Colonic mucosa (tissue), 4 donors: ENCODE measurements at regions not wholly inside any gene's neighbourhood (a gene's known extent, or its start where the extent isn't known, plus 50 kb on each side); places are given as distances from the start of the nearest gene placed in this dataset.
A peak's percentile ranks its signal among the peaks of the same experiment; 100 is the strongest.

ENCODE experiments used
- DNase-seq: peaks from one replicate; pipeline ENCODE4 v3.0.0-alpha.2; 2020
- H3K27ac ChIP-seq: fragments of 200-600 bp; one replicate; pipeline ENCODE4 v1.8.0; 2021
- H3K27me3 ChIP-seq: fragments of 200-600 bp; one replicate; pipeline ENCODE4 v1.8.0; 2021
- H3K36me3 ChIP-seq: fragments of 200-600 bp; one replicate; pipeline ENCODE4 v1.8.0; 2021
- H3K4me1 ChIP-seq: fragments of 200-600 bp; one replicate; pipeline ENCODE4 v1.8.0; 2021; ENCODE audit warnings: mild to moderate bottlenecking
- H3K4me3 ChIP-seq: fragments of 200-600 bp; one replicate; pipeline ENCODE4 v1.8.0; 2021
- H3K9ac ChIP-seq, 2 donors: one replicate each; pipeline ENCODE4 v1.7.0; 2013; ENCODE audit warnings: control low read depth in 2 of 2, low read depth in 2 of 2, low read length in 2 of 2
- H3K9me3 ChIP-seq: fragments of 200-600 bp; one replicate; pipeline ENCODE4 v1.8.0; 2021
- intact Hi-C: fragments of 100-400 bp; cut with DNase I; formaldehyde crosslinking; loops from one replicate; pipeline ENCODE4 v1.14.1; 2022
- TF ChIP-seq, protein P1 (sequence below): fragments of 200-600 bp; IDR thresholded peaks from one replicate; pipeline ENCODE4 v1.8.0; 2022; ENCODE audit warnings: antibody characterized with exemption, mild to moderate bottlenecking
- donor health status: healthy.
- donor health status: DM: no; HTN: no; CAD: no.
- donor health status: DM: no; HTN: no; CAD: no.

DNA sequence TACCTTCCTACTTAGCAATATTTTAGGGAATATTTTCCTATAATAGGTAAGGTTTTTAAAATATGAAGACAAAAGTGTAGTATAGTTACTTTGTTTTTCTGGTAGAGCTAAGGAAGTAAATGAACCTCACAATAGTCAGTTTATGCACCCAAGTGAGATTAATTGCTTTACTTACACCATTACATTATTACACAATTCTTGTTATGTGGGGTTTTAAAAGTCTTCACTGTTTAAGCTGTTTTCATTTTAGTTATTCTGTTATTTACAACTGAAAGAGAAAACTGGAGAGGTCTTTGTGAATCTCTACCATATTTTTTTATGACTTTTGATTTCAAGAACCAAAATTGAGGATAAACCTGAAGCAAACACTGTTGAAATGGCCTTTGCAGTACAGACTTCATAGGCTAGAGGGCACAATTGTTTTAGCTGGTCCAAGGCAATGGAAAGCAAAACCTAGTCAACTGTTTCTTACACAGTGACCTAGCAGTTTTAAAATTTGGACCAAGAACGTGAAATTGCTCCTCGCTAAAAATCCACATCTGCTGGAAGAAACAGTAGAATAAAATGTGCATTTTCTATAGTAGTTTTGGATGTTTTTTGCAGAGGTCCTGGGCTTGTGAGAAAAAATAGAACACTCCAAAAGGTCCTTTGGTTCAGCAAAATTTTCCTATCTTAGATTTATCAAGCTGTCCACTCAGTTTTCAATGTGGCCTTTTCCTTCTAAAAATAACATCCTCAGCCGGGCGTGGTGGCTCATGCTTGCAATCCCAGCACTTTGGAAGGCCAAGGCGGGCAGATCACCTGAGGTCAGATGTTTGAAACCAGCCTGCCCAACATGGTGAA, 66.4 kb upstream of the FER start:
- H3K9me3 ChIP-seq = no peaks in the 10 kb centered on the region
- H3K27ac ChIP-seq = no peak overlapping the region
- intact Hi-C loops = no loop called here
- no peak overlapping the region for H3K9ac ChIP-seq
- no peaks in the 10 kb centered on the region for H3K4me1 ChIP-seq
- H3K4me3 ChIP-seq = no peak overlapping the region
- TF ChIP-seq, protein P1, sequence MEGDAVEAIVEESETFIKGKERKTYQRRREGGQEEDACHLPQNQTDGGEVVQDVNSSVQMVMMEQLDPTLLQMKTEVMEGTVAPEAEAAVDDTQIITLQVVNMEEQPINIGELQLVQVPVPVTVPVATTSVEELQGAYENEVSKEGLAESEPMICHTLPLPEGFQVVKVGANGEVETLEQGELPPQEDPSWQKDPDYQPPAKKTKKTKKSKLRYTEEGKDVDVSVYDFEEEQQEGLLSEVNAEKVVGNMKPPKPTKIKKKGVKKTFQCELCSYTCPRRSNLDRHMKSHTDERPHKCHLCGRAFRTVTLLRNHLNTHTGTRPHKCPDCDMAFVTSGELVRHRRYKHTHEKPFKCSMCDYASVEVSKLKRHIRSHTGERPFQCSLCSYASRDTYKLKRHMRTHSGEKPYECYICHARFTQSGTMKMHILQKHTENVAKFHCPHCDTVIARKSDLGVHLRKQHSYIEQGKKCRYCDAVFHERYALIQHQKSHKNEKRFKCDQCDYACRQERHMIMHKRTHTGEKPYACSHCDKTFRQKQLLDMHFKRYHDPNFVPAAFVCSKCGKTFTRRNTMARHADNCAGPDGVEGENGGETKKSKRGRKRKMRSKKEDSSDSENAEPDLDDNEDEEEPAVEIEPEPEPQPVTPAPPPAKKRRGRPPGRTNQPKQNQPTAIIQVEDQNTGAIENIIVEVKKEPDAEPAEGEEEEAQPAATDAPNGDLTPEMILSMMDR = peak; percentile 72
- no peaks in the 10 kb centered on the region for H3K36me3 ChIP-seq
- H3K27me3 ChIP-seq = no peaks in the 10 kb centered on the region
- peak; percentile 53 for DNase-seq

DNA sequence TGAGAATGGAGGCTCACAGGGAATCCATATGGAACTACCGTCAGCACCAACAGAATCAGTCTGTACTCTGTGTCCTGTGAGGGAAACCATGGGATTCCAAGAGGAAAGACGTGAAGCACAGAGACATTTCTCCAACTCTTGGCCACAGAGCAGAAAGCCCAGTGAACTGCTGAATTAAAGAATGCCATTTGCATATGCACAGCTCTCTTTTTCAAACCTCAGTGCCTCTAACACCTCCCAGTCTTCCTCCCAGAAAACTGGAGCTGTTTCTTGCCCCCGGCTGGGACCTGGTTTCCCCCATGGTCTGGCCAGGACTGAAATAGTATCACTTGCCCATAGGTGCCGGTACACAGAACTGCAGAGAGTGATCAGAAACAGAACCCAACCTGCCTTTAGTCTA, 69.6 kb upstream of the FER start:
- no peaks in the 10 kb centered on the region for H3K4me1 ChIP-seq
- H3K27me3 ChIP-seq = no peaks in the 10 kb centered on the region
- H3K9ac ChIP-seq = no peak overlapping the region
- no peaks in the 10 kb centered on the region for H3K9me3 ChIP-seq
- DNase-seq = no peak
- TF ChIP-seq, protein P1 = no peak
- no peaks in the 10 kb centered on the region for H3K36me3 ChIP-seq
- H3K4me3 ChIP-seq = no peak overlapping the region
- intact Hi-C loops = loop anchor here (10.0 kb wide), 1 partner anchor 797 kb away; no protein-coding TSS in a partner anchor
- H3K27ac ChIP-seq = no peak overlapping the region

DNA sequence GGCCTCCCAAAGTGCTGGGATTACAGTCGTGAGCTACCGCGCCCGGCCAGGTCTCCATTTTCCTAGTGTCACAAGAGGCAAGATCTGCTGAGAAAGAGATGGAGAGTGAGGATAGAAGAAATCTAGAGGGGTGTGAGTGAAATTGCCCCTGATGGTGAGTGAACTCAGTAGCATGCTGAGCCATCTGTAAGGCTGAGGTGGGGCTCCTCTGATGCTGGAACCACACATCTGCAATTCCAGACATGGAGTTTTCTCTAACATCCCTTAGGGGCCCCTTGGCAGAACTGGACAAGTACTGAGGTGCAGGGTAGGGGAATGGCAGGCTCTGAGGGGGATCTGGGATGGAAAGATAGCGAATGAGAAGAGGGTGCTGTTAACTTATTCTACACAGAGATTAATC, 72.0 kb upstream of the FER start:
- Histone ChIP-seq H3K4me1 (no peaks in the 10 kb centered on the region), H3K27me3 (no peaks in the 10 kb centered on the region), H3K27ac (no peak overlapping the region), H3K4me3 (no peak overlapping the region), H3K9ac (no peak overlapping the region), H3K36me3 (no peaks in the 10 kb centered on the region), H3K9me3 (no peaks in the 10 kb centered on the region)
- no peak for DNase-seq
- TF ChIP-seq, protein P1 = no peak
- intact Hi-C loops = loop anchor here (10.0 kb wide), 1 partner anchor 799 kb away; no protein-coding TSS in a partner anchor

DNA sequence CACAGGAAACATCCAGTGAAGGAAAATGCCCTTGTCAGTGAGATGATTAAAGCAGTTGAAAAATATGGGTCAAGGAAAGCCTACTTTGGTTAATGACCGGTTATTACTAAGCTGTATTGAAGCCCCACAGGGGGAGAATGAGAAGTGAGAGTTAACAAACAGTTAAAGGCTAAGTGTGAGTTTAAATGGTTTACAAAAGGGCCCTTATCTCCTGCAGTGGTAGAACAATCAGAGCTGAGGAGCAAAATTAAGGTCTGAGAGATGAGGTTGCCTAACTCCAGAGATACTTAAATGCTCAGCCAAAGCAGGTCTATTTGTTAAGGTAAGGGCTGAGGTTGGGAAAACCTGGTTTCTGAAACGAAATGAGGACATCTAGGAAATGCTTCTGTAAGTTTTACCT, 75.1 kb upstream of the FER start:
- DNase-seq = no peak
- Histone ChIP-seq H3K36me3 (no peaks in the 10 kb centered on the region), H3K27ac (no peak overlapping the region), H3K9me3 (no peaks in the 10 kb centered on the region), H3K9ac (no peak overlapping the region), H3K4me3 (no peak overlapping the region), H3K4me1 (no peaks in the 10 kb centered on the region), H3K27me3 (no peaks in the 10 kb centered on the region)
- TF ChIP-seq, protein P1 = no peak
- intact Hi-C loops = loop anchor here (10.0 kb wide), 1 partner anchor 802 kb away; no protein-coding TSS in a partner anchor

DNA sequence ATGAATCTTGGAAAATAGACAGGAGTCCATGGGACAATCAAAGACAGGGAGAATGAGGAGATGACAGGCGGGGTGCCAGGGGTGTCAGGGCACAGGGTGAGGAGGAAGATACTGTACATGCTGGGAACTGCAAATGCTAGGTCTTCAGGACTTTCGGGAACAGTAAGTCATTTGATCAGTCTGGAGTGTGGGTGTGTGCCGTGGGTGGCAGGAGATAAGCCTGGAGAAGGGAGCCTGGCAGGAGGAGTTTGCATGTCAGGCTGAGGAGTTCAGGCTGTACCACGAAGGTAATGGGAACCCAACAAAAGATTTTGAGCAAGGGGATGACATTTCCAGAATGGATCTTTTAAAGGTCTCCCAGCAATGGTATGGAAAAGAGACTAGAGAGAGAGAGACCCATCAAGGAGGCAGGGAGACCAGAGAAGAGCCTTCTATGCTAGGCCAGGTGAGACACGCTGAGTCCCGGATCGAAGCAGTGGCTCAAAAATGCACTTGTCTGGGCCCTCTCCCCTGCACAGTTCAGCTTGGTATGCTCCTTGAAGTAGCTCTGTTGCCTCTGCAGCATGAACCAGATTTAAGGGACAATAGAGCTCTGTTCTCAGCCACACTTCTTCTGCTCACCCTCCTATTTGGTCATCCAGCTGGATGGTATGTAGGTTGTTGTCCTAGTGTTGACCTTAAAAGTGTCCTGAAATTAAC, 77.0 kb upstream of the FER start:
- H3K9ac ChIP-seq = no peak overlapping the region
- DNase-seq = no peak
- no peaks in the 10 kb centered on the region for H3K27me3 ChIP-seq
- H3K4me1 ChIP-seq = no peaks in the 10 kb centered on the region
- intact Hi-C loops = loop anchor here (10.0 kb wide), 1 partner anchor 804 kb away; no protein-coding TSS in a partner anchor
- H3K36me3 ChIP-seq = no peaks in the 10 kb centered on the region
- TF ChIP-seq, protein P1 = no peak
- no peak overlapping the region for H3K4me3 ChIP-seq
- no peak overlapping the region for H3K27ac ChIP-seq
- no peaks in the 10 kb centered on the region for H3K9me3 ChIP-seq
